ENCODE measurements at regions not wholly inside any gene's neighbourhood (a gene's known extent, or its start where the extent isn't known, plus 50 kb on each side); places are given as distances from the start of the nearest gene placed in this dataset.
"Not testable (repeated sequence)": the region's sequence is repeated elsewhere in the genome, so short reads cannot be mapped to it uniquely, and the experiment has no call there.

- Histone ChIP-seq H3K27ac (no peak overlapping the region), H3K36me3 (no peaks in the 10 kb centered on the region), H3K4me1 (no peaks in the 10 kb centered on the region), H3K9me3 (no peaks in the 10 kb centered on the region), H3K4me3 (no peak overlapping the region), H3K27me3 (no peaks in the 10 kb centered on the region)
- TF ChIP-seq POLR2AphosphoS5 (IDR thresholded peaks at IDR 0.05): no peak
- no peak for TF ChIP-seq CTCF (IDR thresholded peaks at IDR 0.05)
- TF ChIP-seq POLR2A (IDR thresholded peaks at IDR 0.05): no peak
- TF ChIP-seq EP300 (IDR thresholded peaks at IDR 0.05): no peak
- WGBS, 2 donors: 28 to 59% methylated on average over 3 of the region's 3 CpGs
- intact Hi-C loops (cut with DNase I): no loop called here
- DNase-seq: no peak
Measured at GRCh38 chr6:85298553-85298952, 151.3 kb upstream of the NT5E start.

GRCh38 chr6:85291326-85291725 is 158.6 kb upstream of the NT5E start:
- H3K27me3 ChIP-seq: no peaks in the 10 kb centered on the region
- no peaks in the 10 kb centered on the region for H3K4me1 ChIP-seq
- no peak for DNase-seq
- 67 to 80% methylated on average over 3 of the region's 3 CpGs for WGBS, 2 donors
- no peak for TF ChIP-seq CTCF (IDR thresholded peaks at IDR 0.05)
- TF ChIP-seq POLR2A (IDR thresholded peaks at IDR 0.05): no peak
- intact Hi-C loops (cut with DNase I): no loop called here
- no peak overlapping the region for H3K27ac ChIP-seq
- H3K36me3 ChIP-seq: no peaks in the 10 kb centered on the region
- H3K4me3 ChIP-seq: no peak overlapping the region
- no peaks in the 10 kb centered on the region for H3K9me3 ChIP-seq

- Histone ChIP-seq H3K27me3 (no peaks in the 10 kb centered on the region), H3K36me3 (no peaks in the 10 kb centered on the region), H3K4me1 (no peaks in the 10 kb centered on the region), H3K4me3 (no peak overlapping the region), H3K27ac (no peak overlapping the region), H3K9me3 (no peaks in the 10 kb centered on the region)
- intact Hi-C loops (cut with DNase I): no loop called here
- 89 to 90% methylated on average over 9 of the region's 9 CpGs for WGBS, 2 donors
- DNase-seq: no peak
- no peak for TF ChIP-seq EP300 (IDR thresholded peaks at IDR 0.05)
- TF ChIP-seq POLR2AphosphoS5 (IDR thresholded peaks at IDR 0.05): no peak
Measured at GRCh38 chr6:85287654-85288053, 162.2 kb upstream of the NT5E start.

- WGBS, 2 donors: 51 to 72% methylated on average over 3 of the region's 3 CpGs
- DNase-seq: no peak
- Histone ChIP-seq H3K4me1 (no peaks in the 10 kb centered on the region), H3K36me3 (no peaks in the 10 kb centered on the region), H3K27me3 (no peaks in the 10 kb centered on the region), H3K27ac (no peak overlapping the region), H3K9me3 (no peaks in the 10 kb centered on the region), H3K4me3 (no peak overlapping the region)
- intact Hi-C loops (cut with DNase I): no loop called here
- TF ChIP-seq CTCF (IDR thresholded peaks at IDR 0.05) (no peak), POLR2AphosphoS5 (IDR thresholded peaks at IDR 0.05) (no peak), EP300 (IDR thresholded peaks at IDR 0.05) (no peak), POLR2A (IDR thresholded peaks at IDR 0.05) (no peak)
Measured at GRCh38 chr6:85287158-85287557, 162.7 kb upstream of the NT5E start.

GRCh38 chr6:85286507-85286906 is 163.4 kb upstream of the NT5E start:
- H3K4me3 ChIP-seq; DNase-seq; H3K9me3 ChIP-seq; H3K4me1 ChIP-seq; H3K36me3 ChIP-seq; H3K27ac ChIP-seq; H3K27me3 ChIP-seq; intact Hi-C loops (cut with DNase I): not testable (repeated sequence)

GRCh38 chr6:85285934-85286333 is 163.9 kb upstream of the NT5E start:
- no peak for DNase-seq
- TF ChIP-seq CTCF (IDR thresholded peaks at IDR 0.05): no peak
- no peak for TF ChIP-seq POLR2A (IDR thresholded peaks at IDR 0.05)
- TF ChIP-seq EP300 (IDR thresholded peaks at IDR 0.05): no peak
- no peak for TF ChIP-seq POLR2AphosphoS5 (IDR thresholded peaks at IDR 0.05)
- intact Hi-C loops (cut with DNase I): no loop called here
- Histone ChIP-seq H3K27ac (no peak overlapping the region), H3K4me3 (no peak overlapping the region), H3K9me3 (no peaks in the 10 kb centered on the region), H3K27me3 (no peaks in the 10 kb centered on the region), H3K36me3 (no peaks in the 10 kb centered on the region), H3K4me1 (no peaks in the 10 kb centered on the region)
- 91 to 95% methylated on average over 22 of the region's 22 CpGs for WGBS, 2 donors

All from sigmoid colon (tissue), 6 donors.